ENCODE measurements at regions not wholly inside any gene's neighbourhood (a gene's known extent, or its start where the extent isn't known, plus 50 kb on each side); places are given as distances from the start of the nearest gene placed in this dataset.

- no peak for DNase-seq (ENCODE audit: low spot score)
These were observed 249.0 kb upstream of the PPP2R2D start for GRCh38 chr10:131651674-131652437.

GRCh38 chr10:131652438-131653139, 248.2 kb upstream of the PPP2R2D start:
- no peak for DNase-seq (ENCODE audit: low spot score)

- no peak for DNase-seq (ENCODE audit: low spot score)
These were observed 247.7 kb upstream of the PPP2R2D start for GRCh38 chr10:131653140-131653539.

GRCh38 chr10:131653554-131654470, 247.0 kb upstream of the PPP2R2D start:
- DNase-seq (ENCODE audit: low spot score): no peak

GRCh38 chr10:131654471-131655087, 246.2 kb upstream of the PPP2R2D start:
- no peak for DNase-seq (ENCODE audit: low spot score)

- no peak for DNase-seq (ENCODE audit: low spot score)
These were observed 245.5 kb upstream of the PPP2R2D start for GRCh38 chr10:131655101-131655849.

- DNase-seq (ENCODE audit: low spot score): no peak
These were observed 244.8 kb upstream of the PPP2R2D start for GRCh38 chr10:131656009-131656408.

GRCh38 chr10:131656431-131656841, 244.4 kb upstream of the PPP2R2D start:
- DNase-seq (ENCODE audit: low spot score): no peak

GRCh38 chr10:131657318-131657984, 243.4 kb upstream of the PPP2R2D start:
- no peak for DNase-seq (ENCODE audit: low spot score)

GRCh38 chr10:131657985-131658330, 242.8 kb upstream of the PPP2R2D start:
- DNase-seq (ENCODE audit: low spot score): no peak

GRCh38 chr10:131658476-131659110, 242.2 kb upstream of the PPP2R2D start:
- DNase-seq (ENCODE audit: low spot score): no peak

- DNase-seq (ENCODE audit: low spot score): no peak
These were observed 240.4 kb upstream of the PPP2R2D start for GRCh38 chr10:131660427-131660826.

- no peak for DNase-seq (ENCODE audit: low spot score)
These were observed 238.0 kb upstream of the PPP2R2D start for GRCh38 chr10:131662851-131663250.

- no peak for DNase-seq (ENCODE audit: low spot score)
These were observed 237.5 kb upstream of the PPP2R2D start for GRCh38 chr10:131663351-131663750.

GRCh38 chr10:131666091-131666490, 234.7 kb upstream of the PPP2R2D start:
- no peak for DNase-seq (ENCODE audit: low spot score)

GRCh38 chr10:131667047-131667446, 233.8 kb upstream of the PPP2R2D start:
- no peak for DNase-seq (ENCODE audit: low spot score)

- no peak for DNase-seq (ENCODE audit: low spot score)
These were observed 233.2 kb upstream of the PPP2R2D start for GRCh38 chr10:131667561-131667960.

- DNase-seq (ENCODE audit: low spot score): no peak
These were observed 231.9 kb upstream of the PPP2R2D start for GRCh38 chr10:131668903-131669302.

- no peak for DNase-seq (ENCODE audit: low spot score)
These were observed 231.0 kb upstream of the PPP2R2D start for GRCh38 chr10:131669838-131670237.

GRCh38 chr10:131670341-131670740, 230.5 kb upstream of the PPP2R2D start:
- no peak for DNase-seq (ENCODE audit: low spot score)

Data from activated CD4-positive, alpha-beta T cell treated with anti-CD3 and anti-CD28 coated beads, Interleukin-2, Interleukin-4, amounts not matched to agents 100 ng/mL and 50 ng/mL, durations not matched to agents 16 hours and 8 hours (primary cell).